MM.1S (cell line): ENCODE measurements at regions not wholly inside any gene's neighbourhood (a gene's known extent, or its start where the extent isn't known, plus 50 kb on each side); places are given as distances from the start of the nearest gene placed in this dataset.

Experiments used
- DNase-seq: peaks from one replicate; pipeline ENCODE4 v3.0.0-alpha.2; 2015
- H2AFZ ChIP-seq: fragments of 300-600 bp; sonication (generic); 2 replicates; pipeline ENCODE4 v1.6.0; 2016; ENCODE audit warnings: antibody characterized with exemption, low read length
- H3F3A ChIP-seq: fragments of 300-600 bp; sonication (generic); 2 replicates; pipeline ENCODE4 v1.6.1; 2016; ENCODE audit warnings: mild to moderate bottlenecking, antibody characterized with exemption, low read length, moderate library complexity, mixed read lengths; ENCODE audit not compliant: insufficient read depth
- H3K27ac ChIP-seq: fragments of 300-600 bp; sonication (generic); 2 replicates; pipeline ENCODE4 v1.5.1; 2016; ENCODE audit warnings: mild to moderate bottlenecking, low read length
- H3K27me3 ChIP-seq: fragments of 300-600 bp; sonication (generic); replicated peaks from 2 replicates; pipeline ENCODE4 v1.6.0; 2016; ENCODE audit warnings: low read length; ENCODE audit not compliant: insufficient read depth
- H3K36me3 ChIP-seq: fragments of 300-600 bp; sonication (generic); replicated peaks from 2 replicates; pipeline ENCODE4 v1.6.1; 2016; ENCODE audit warnings: mild to moderate bottlenecking, low read length, mixed read lengths; ENCODE audit not compliant: insufficient read depth
- H3K4me1 ChIP-seq: fragments of 300-600 bp; sonication (generic); 2 replicates; pipeline ENCODE4 v1.6.1; 2016; ENCODE audit warnings: low read length, mixed read lengths
- H3K4me2 ChIP-seq: fragments of 300-600 bp; sonication (generic); 2 replicates; pipeline ENCODE4 v1.6.0; 2016; ENCODE audit warnings: low read depth, low read length
- H3K4me3 ChIP-seq: fragments of 300-600 bp; sonication (generic); 2 replicates; pipeline ENCODE4 v1.5.1; 2016; ENCODE audit warnings: low read length, mixed read lengths
- H3K79me2 ChIP-seq: fragments of 300-600 bp; sonication (generic); 2 replicates; pipeline ENCODE4 v1.6.1; 2016; ENCODE audit warnings: mixed run types, low read length, mixed read lengths
- H3K9ac ChIP-seq: fragments of 300-600 bp; sonication (generic); 2 replicates; pipeline ENCODE4 v1.6.1; 2016; ENCODE audit warnings: low read length, mixed read lengths
- H3K9me2 ChIP-seq: fragments of 300-600 bp; sonication (generic); replicated peaks from 2 replicates; pipeline ENCODE4 v1.6.1; 2016; ENCODE audit warnings: mild to moderate bottlenecking, low read length, mixed read lengths; ENCODE audit not compliant: insufficient read depth
- H3K9me3 ChIP-seq: fragments of 300-600 bp; sonication (generic); replicated peaks from 2 replicates; pipeline ENCODE4 v1.6.1; 2016; ENCODE audit warnings: mild to moderate bottlenecking, low read length, mixed read lengths; ENCODE audit not compliant: insufficient read depth
- H4K20me1 ChIP-seq: fragments of 300-600 bp; sonication (generic); 2 replicates; pipeline ENCODE4 v1.6.1; 2016; ENCODE audit warnings: mild to moderate bottlenecking, low read length, moderate library complexity, mixed read lengths; ENCODE audit not compliant: insufficient read depth
- CTCF ChIP-seq: fragments of 300-600 bp; sonication (generic); IDR thresholded peaks from 2 replicates; pipeline ENCODE4 v1.5.1; 2016; ENCODE audit warnings: antibody characterized with exemption, low read length, mixed read lengths
- EZH2 ChIP-seq: fragments of 300-600 bp; sonication (generic); optimal IDR thresholded peaks from 2 replicates; pipeline ENCODE3; 2017; ENCODE audit warnings: low read depth, mild to moderate bottlenecking, antibody characterized with exemption, low read length, mixed read lengths
- EZH2phosphoT487 ChIP-seq: fragments of 300-600 bp; sonication (generic); IDR thresholded peaks from 2 replicates; pipeline ENCODE4 v1.6.1; 2018; ENCODE audit warnings: antibody characterized with exemption, low read length

- H3K79me2 ChIP-seq, result no peaks in the 10 kb centered on the region
- no peaks in the 10 kb centered on the region for H3K27me3 ChIP-seq
- H3K4me2 ChIP-seq, result no peak overlapping the region
- H3K36me3 ChIP-seq, result no peaks in the 10 kb centered on the region
- no peaks in the 10 kb centered on the region for H3K9me2 ChIP-seq
- no peak overlapping the region for H3K9ac ChIP-seq
- H3K4me1 ChIP-seq, result no peaks in the 10 kb centered on the region
- H4K20me1 ChIP-seq, result no peaks in the 10 kb centered on the region
- no peak overlapping the region for H3K27ac ChIP-seq
- no peak overlapping the region for H2AFZ ChIP-seq
- H3F3A ChIP-seq, result no peaks in the 10 kb centered on the region
- no peaks in the 10 kb centered on the region for H3K9me3 ChIP-seq
- no peak for TF ChIP-seq EZH2phosphoT487
- no peak for TF ChIP-seq CTCF
- no peak for TF ChIP-seq EZH2
- no peak overlapping the region for H3K4me3 ChIP-seq
- no peak for DNase-seq
These were observed 292.4 kb upstream of the SETBP1 start for GRCh38 chr18:44388329-44388728.

- H3K27me3 ChIP-seq, result no peaks in the 10 kb centered on the region
- H3K4me3 ChIP-seq, result no peak overlapping the region
- H2AFZ ChIP-seq, result no peak overlapping the region
- no peaks in the 10 kb centered on the region for H3F3A ChIP-seq
- H3K4me1 ChIP-seq, result no peaks in the 10 kb centered on the region
- no peak for DNase-seq
- no peaks in the 10 kb centered on the region for H4K20me1 ChIP-seq
- no peaks in the 10 kb centered on the region for H3K9me3 ChIP-seq
- TF ChIP-seq EZH2phosphoT487, result no peak
- TF ChIP-seq CTCF, result no peak
- TF ChIP-seq EZH2, result no peak
- H3K79me2 ChIP-seq, result no peaks in the 10 kb centered on the region
- H3K27ac ChIP-seq, result no peak overlapping the region
- H3K9me2 ChIP-seq, result no peaks in the 10 kb centered on the region
- no peak overlapping the region for H3K9ac ChIP-seq
- H3K4me2 ChIP-seq, result no peak overlapping the region
- no peaks in the 10 kb centered on the region for H3K36me3 ChIP-seq
These were observed 287.8 kb upstream of the SETBP1 start for GRCh38 chr18:44392933-44393332.

- no peak for DNase-seq
- no peaks in the 10 kb centered on the region for H4K20me1 ChIP-seq
- H3K27ac ChIP-seq, result no peak overlapping the region
- no peaks in the 10 kb centered on the region for H3K4me1 ChIP-seq
- H3K9ac ChIP-seq, result no peak overlapping the region
- H2AFZ ChIP-seq, result no peak overlapping the region
- no peaks in the 10 kb centered on the region for H3K79me2 ChIP-seq
- H3K9me2 ChIP-seq, result no peaks in the 10 kb centered on the region
- H3K36me3 ChIP-seq, result no peaks in the 10 kb centered on the region
- no peak for TF ChIP-seq EZH2
- no peak for TF ChIP-seq CTCF
- no peak overlapping the region for H3K4me2 ChIP-seq
- no peaks in the 10 kb centered on the region for H3F3A ChIP-seq
- no peak overlapping the region for H3K4me3 ChIP-seq
- H3K27me3 ChIP-seq, result no peaks in the 10 kb centered on the region
- H3K9me3 ChIP-seq, result no peaks in the 10 kb centered on the region
These were observed 287.3 kb upstream of the SETBP1 start for GRCh38 chr18:44393406-44393805.
